ENCODE measurements at regions not wholly inside any gene's neighbourhood (a gene's known extent, or its start where the extent isn't known, plus 50 kb on each side); places are given as distances from the start of the nearest gene placed in this dataset.
"Not testable (repeated sequence)": the region's sequence is repeated elsewhere in the genome, so short reads cannot be mapped to it uniquely, and the experiment has no call there.

GRCh38 chr7:68875857-68876256 is 722.4 kb upstream of the AUTS2 start:
- DNase-seq (ENCODE audit: low read depth, low spot score) = no peak

DNA sequence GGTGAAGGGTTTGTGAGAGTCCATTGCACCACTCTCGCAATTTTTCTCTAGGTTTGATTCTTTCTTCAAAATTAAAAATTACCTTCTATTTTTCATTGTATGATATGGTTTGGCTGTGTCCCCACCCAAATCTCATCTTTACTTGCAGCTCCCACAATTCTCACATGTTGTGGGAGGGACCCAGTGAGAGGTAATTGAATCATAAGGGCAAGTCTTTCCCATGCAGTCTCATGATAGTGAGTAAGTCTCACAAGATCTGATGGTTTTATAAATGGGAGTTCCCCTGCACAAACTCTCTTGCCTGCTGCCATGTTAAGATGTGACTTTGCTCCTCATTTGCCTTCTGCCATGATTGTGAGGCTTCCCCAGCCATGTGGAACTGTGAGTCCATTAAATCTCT is 711.2 kb upstream of the AUTS2 start:
- not testable (repeated sequence) for DNase-seq (ENCODE audit: low read depth, low spot score)

DNA sequence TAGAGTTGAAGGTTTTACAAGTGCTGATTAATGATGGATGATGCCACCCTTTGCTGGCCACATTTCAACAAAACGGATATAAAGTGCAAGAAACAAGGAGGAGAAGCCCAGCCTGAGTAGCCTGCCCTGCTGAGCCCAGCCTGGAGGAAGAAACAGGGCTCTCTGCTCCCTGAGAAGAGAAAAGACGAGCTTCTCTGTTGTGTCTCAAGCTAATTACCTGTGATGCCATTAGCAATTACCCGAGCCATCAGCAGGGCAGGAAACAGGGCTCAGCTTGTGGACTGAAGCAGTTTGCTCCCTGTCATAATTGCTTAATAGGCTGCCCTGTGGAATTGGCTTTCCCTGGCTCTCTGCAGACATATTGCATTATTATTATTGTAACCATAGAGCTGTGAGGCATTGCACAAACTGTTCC is 709.3 kb upstream of the AUTS2 start:
- no peak for DNase-seq (ENCODE audit: low read depth, low spot score)

- no peak for DNase-seq (ENCODE audit: low read depth, low spot score)
Observed at GRCh38 chr7:68892236-68892635, 706.0 kb upstream of the AUTS2 start.

GRCh38 chr7:68893411-68893810 is 704.9 kb upstream of the AUTS2 start:
- no peak for DNase-seq (ENCODE audit: low read depth, low spot score)

- DNase-seq (ENCODE audit: low read depth, low spot score) = not testable (repeated sequence)
Observed at GRCh38 chr7:68899156-68899555, 699.1 kb upstream of the AUTS2 start.

DNA sequence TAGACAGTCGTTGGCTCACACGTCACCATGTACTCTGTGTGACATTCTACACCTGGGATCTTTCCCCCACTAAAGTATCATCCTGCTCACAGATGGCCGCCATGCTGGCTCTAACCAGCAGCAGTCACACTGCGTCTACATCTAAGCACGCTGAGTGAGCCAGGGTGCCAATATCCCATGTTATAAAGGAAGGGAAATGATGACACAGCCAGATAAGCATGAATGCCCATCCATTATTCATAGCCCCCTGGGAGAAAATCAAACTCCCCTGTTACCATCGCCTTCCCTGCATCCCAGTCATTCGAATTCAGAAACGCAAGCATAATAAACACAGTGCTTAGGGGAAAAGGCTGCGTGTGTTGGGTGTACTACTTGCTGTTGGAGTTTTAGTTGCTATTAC is 698.2 kb upstream of the AUTS2 start:
- no peak for DNase-seq (ENCODE audit: low read depth, low spot score)

DNA sequence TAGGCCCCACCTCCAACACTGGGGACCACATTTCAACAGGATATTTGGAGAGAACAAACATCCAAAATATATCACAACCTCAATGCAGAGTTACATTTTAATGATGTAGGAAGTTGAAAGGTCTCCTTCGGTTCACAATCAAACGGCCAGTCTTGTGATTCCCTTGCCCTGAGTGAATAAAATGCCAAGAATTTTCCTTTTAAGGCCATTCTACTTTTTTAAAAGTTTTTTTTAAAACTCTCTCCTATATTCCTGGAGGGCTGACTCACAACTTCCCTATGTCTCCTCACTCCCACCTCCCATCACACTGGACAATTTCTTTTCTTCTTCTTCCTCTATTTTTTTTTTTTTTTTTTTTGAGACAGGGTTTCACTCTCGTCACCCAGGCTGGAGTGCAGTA is 693.6 kb upstream of the AUTS2 start:
- no peak for DNase-seq (ENCODE audit: low read depth, low spot score)

GRCh38 chr7:68911754-68912153 is 686.5 kb upstream of the AUTS2 start:
- DNase-seq (ENCODE audit: low read depth, low spot score) = no peak

- no peak for DNase-seq (ENCODE audit: low read depth, low spot score)
Observed at GRCh38 chr7:68914006-68914405, 684.3 kb upstream of the AUTS2 start.

DNA sequence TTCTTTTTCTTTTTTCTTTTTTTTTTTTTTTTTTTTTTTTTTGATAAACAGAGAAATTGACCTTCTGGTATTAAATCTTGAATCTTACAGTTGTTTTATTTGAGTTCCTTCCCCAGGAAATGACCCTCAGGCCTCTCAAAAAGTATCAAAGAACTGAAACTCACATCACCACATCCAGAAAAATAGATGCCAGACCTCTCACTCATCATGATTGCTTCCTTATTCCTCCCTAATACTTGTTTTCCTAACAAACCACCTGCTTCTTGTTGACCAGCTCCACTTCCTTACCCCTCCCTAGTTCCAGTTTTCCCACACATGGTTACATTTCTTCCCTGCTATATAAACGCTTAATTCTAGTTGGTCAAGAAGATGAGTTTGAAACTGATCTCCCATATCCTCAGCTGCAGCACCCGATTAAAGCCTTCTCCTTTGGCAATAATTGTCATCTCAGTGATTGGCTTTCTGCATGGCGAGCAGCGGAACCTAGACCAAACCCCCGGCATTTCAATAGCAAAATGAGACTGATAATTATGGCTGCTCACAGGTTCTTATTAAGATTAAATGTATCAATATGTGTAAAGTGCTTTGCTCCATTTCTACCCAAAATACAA is 681.1 kb upstream of the AUTS2 start:
- DNase-seq (ENCODE audit: low read depth, low spot score) = no peak

- no peak for DNase-seq (ENCODE audit: low read depth, low spot score)
Observed at GRCh38 chr7:68918621-68919020, 679.7 kb upstream of the AUTS2 start.

DNA sequence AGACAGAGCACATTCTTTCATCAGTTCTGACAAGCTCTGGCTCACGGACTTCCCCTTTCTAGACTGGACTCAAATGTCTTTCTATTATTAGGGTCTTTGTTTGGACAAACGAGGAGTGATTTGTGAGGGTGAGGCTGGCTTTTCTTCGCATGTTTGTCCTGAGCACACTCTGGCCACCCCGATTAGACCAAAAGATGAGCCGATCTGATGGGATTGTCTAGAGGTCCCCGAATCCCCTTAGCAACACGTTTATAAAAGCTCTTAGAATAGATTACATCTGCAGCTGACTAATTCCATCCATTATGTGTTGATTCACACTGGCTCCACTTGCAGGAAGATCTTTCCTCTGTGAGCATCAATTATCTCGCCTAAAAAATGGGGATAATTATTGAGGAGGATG is 675.4 kb upstream of the AUTS2 start:
- DNase-seq (ENCODE audit: low read depth, low spot score) = no peak

- DNase-seq (ENCODE audit: low read depth, low spot score) = no peak
Observed at GRCh38 chr7:68925241-68925640, 673.0 kb upstream of the AUTS2 start.

GRCh38 chr7:68929781-68930261 is 668.5 kb upstream of the AUTS2 start:
- DNase-seq (ENCODE audit: low read depth, low spot score) = no peak

GRCh38 chr7:68936471-68937035 is 661.7 kb upstream of the AUTS2 start:
- no peak for DNase-seq (ENCODE audit: low read depth, low spot score)

DNA sequence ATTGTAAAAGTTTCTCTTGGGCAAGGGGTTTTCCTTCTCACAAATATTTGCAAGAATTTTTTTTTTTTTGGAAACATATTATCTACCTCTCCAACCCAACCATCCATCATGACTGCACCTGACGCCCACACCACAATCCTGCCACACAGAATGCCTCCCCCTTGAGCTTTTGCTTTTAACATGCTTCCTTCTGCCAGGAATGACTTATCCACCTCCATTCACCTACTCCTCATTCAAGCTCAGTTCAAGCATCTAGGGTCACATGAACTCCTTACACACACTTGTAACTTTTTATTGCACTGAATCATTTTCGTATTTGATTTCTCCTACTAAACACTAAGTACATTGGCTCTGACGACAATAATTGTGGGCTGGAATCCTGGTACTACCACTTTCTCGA is 660.1 kb upstream of the AUTS2 start:
- DNase-seq (ENCODE audit: low read depth, low spot score) = no peak

DNA sequence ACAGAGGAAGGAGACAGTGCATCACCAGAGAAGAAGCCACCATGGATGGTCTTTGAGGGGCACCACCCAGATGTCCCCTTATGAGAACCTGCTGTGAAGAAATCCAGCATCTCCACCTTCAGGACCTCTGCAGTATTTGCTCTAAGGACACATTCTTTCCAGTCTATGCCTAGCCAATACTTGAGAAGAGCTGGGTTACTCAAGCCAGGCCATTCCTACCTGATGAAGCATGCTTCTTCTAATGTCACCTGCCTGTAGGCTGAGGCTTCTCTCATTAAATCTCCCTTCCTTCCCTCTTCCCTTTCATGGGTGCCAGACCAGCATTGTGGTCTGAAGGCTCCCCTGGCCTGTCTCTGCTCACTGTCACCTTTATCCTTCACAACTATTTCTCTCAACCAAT is 654.5 kb upstream of the AUTS2 start:
- DNase-seq (ENCODE audit: low read depth, low spot score) = no peak

DNA sequence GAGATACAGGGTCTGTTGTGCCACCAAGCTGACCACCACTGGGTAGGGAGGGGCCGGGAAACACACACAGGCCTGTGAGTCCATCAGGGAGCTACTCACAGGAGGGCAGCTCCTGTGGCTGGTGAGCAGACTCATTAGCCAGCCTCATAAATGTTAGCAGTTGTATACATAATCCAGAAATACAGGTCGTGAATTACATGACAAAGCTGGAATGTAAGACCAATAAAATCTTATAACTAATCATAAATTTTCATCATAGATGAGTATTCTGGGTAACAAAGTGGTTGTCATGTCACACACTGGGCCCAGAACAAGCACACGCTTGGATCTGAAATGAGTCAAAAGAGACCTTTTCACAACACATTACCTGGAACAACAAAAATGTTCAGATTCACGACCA is 642.6 kb upstream of the AUTS2 start:
- DNase-seq (ENCODE audit: low read depth, low spot score) = no peak

GRCh38 chr7:68958571-68958970 is 639.7 kb upstream of the AUTS2 start:
- no peak for DNase-seq (ENCODE audit: low read depth, low spot score)

DNA sequence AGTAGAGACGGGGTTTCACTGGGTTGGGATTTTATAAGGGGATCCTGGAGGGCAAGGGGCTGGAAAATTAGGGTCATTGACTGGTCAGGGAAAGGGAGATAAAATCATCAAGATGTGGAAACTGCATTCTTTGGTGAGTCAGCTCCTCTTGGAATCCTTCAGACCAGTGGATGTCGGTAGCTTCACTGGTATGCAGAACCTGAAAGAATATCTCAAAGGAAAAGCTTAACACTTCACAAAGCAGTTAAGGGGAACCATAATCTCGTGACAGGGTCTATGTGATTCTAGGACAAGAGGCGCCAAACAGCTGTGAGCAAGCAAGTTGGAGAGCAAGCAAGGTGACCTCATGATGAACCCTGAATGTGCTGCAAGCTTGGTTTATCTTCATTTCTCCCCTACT is 634.7 kb upstream of the AUTS2 start:
- no peak for DNase-seq (ENCODE audit: low read depth, low spot score)

DNA sequence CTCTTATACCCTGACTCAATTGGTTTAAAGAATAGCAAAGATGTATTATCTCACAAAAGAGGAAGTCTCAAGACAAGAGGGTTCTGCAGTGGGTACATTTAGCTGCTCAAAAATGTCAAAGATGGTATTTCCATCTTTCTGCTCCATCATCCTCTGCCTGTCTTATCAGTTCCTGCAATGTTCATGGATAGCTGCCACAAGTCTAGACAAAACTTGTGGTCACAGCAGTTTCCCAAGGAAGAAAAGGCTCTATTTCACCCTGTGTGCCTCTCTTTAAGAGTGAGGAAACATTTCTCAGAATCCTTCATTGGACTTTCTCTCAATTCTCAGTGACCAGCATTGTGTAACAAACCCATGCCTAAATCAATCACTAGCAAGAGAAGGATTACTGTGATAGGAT is 634.2 kb upstream of the AUTS2 start:
- no peak for DNase-seq (ENCODE audit: low read depth, low spot score)

GRCh38 chr7:68965351-68965750 is 632.9 kb upstream of the AUTS2 start:
- DNase-seq (ENCODE audit: low read depth, low spot score) = no peak

GRCh38 chr7:68967598-68967997 is 630.7 kb upstream of the AUTS2 start:
- DNase-seq (ENCODE audit: low read depth, low spot score) = no peak
